Right ventricle myocardium inferior (tissue), 1 donor: ENCODE measurements at regions not wholly inside any gene's neighbourhood (a gene's known extent, or its start where the extent isn't known, plus 50 kb on each side); places are given as distances from the start of the nearest gene placed in this dataset.
"Not testable (repeated sequence)": the region's sequence is repeated elsewhere in the genome, so short reads cannot be mapped to it uniquely, and the experiment has no call there.

ENCODE experiments used
- ATAC-seq: fragments of 200-7000 bp; cut with Tn5 transposase; one replicate; pipeline ENCODE4 v1.9.1; 2020; ENCODE audit warnings: mild to moderate bottlenecking, moderate library complexity
- DNase-seq: peaks from one replicate; pipeline ENCODE4 v3.0.0; 2021; ENCODE audit errors: missing footprints
- intact Hi-C: fragments of 100-400 bp; cut with DNase I; formaldehyde crosslinking; loops from one replicate; pipeline ENCODE4 v1.11.0; 2022
- donor health status: DM: no; HTN: yes; CAD: no; lungs with severe emphysema.

DNA sequence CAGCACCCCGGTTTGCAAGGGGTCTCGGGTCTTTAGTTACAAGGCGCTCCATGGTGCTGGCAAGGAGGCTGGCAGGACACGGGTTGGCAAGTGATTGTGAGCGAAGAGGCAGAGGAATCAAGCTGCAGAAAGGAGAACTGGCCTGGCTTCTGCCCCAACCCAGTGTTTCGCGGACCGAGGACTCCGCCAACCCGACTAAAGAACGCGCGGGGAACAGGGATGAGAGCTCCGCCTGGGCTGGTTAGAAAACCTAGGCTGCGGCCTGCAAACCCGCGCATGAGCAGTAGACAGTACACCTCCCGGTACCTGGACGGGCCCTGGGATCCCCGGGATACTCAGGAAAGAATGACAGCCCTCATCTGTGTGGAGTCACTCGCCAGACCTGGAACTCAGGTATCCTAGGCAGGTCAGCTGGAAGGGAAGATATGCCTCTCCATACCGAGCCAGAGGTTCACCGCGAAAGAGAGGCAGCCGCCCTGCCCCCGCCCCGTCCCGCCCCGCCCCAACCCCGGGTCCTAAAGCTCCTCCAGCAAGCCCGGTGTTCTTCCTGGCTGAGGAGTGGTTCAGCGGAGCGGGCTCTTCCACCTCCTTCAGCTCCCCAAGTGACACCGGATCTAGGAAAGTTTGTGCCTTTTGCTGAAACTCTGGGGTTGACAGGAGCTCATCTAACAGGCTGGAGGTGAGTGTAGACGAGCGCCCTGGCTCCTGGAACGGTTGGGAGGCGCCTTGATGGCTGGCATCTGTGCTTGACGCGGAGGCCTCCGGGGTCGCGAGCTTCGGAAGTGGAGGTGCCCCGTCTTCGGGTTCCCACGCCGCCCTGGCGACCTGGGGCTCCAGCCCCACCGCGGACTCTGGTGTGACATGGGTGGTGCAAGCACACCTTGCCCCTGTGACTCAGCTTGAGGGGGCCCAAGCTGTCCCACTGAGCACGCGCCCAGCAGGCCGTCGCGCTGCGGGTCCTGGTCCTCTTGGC lies 1847.3 kb upstream of the DEFB115 start:
- ATAC-seq = peak; percentile 26
- intact Hi-C loops = no loop called here
- no peak for DNase-seq

DNA sequence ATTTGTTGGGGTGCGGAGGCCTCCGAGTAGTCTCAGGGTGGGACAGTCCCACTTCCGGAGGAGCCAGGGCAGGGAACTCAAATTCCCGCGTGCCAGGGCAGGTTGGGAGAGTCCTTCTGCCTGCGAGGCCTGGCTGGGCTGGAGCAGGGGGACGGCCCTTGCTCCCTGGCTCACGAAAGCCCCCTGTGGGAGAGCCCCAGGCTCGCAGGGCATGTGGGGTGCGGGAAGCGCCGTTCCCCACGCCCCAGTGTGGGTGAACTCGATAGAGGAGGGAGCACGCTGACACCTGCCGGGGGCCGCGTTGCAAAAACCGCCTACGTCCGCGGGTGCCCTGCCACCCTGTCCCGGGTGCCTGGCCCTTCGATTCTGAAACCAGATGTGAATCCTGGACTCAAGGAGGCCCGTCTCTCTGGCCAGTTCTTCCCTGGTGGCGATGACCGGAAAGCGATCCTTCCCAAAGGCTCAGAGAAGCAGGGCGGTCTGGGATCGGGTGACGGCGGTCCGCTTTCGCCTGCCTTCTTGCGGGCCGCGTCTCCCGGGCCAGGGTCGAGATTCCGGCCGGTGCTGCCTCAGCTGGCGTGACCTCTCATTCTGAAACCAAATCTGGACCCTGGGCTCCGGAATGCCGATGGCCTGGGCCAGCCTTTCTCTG lies 1846.5 kb upstream of the DEFB115 start:
- intact Hi-C loops = no loop called here
- peak; percentile 71 for DNase-seq
- ATAC-seq = no peak

DNA sequence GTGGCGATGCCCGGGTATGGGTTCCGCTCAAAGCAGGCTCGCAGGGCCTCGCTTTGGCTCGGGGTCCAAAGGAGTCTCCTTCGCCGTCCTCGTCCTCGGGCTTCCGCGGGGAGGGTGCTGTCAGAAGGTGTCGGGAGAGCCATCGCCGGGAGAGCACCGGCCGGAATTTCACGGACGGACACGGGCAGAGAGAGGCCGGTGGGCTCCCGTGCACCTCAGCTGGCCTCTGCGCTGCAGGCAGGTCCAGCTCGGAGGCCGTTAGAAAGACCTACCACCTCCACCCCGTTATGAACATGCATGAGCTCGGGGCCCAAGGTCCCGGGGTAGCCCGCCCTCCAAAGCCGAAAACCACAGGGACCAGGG lies 1846.0 kb upstream of the DEFB115 start:
- peak; percentile 50 for DNase-seq
- ATAC-seq, intact Hi-C loops: not testable (repeated sequence)

DNA sequence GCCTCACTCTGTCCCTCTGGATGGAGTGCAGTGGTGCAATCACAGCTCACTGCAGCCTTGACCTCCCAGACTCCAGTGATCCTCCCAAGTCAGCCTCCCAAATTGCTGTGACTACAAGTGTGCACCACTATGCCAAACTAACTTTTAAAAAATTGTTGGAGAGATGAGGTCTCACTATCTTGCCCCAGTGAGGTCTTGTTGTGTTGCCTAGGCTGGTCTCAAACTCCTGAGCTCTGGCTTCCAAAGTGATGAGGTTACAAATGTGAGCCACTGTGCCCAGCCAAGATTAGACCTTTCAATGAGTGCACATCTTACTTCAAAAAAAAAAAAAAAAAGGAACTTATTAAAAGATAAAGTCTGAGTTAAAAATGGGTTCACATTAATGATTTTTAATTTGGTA lies 1838.1 kb upstream of the DEFB115 start:
- no peak for DNase-seq
- intact Hi-C loops = no loop called here
- no peak for ATAC-seq

DNA sequence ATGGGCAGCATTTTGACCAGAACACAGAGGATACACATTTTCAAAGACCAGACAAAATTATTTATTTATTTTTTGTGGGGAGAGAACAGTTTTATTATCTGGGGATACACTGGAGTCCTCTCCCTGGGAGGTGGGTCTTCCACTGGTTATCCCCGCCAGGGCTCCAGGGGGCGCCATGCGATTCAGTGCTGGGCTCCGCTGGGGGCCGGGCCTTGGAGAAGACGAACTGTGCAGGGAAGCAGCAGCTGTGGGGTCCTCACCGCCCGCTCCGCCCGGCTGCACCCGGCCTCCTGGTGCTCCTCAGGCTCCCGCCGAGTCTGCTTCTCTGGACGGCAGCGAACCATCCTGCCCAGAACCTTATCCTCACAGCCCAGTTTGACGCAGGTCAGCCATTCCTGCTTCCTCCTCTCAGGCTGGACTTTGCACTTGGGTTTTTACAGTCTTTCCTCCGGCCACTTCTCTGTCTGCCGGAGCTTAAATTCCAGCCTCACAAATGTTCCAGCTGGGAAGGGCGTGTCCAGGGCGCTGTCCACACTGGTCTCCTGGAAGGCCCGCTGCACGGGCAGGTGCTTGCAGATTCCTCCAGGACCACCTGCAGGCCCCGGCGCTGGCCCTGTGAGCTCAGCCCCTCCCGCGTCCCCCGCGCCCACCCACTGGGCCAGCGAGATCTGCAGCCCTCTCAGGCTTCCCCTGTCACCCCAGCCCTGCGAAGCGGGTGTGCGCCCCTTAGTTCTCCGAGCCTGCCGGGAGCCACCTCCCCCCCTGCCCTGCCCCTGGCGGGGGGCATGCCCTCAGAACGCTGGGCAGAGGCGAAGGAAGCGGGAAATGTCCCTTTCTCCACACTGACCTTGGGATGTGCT lies 1830.0 kb upstream of the DEFB115 start:
- intact Hi-C loops = no loop called here
- peak; percentile 58 for DNase-seq
- no peak for ATAC-seq

DNA sequence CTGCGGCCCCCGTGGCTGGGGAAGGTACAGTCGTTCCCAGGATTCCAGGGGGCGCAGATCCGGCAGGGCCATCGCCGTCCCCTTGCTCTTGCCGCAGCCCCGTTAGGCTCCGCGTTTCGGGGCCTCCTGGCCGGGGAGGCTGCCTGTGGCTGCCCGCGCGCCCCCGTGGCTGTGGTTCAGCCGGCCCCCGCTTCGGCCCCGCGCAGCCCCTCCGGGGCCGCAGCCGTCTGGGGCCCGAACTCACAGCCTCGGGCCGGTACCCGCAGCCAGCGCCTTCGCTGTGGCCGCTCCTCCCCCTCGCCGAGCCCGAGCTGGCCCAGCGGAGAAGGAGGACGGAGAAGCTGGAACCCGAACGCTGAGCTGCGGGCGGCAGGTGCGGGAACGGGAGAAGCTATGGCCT lies 1826.9 kb upstream of the DEFB115 start:
- ATAC-seq (no peak), DNase-seq (peak; percentile 25)
- intact Hi-C loops = no loop called here

DNA sequence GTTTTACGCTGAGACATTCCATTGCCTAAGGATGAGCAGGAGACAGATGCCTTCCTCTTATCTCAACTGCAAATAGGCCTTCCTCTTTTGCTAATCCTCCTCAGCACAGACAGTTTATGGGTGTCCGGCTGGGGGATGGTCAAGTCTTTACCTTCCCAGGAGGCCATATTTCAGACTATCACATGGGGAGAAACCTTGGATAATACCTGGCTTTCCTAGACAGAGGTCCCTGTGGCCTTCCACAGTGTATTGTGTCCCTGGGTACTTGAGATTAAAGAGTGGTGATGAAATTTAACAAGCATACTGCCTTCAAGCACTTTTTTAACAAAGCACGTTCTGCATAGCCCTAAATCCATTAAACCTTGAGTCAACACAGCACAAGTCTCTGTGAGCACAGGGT lies 1816.7 kb upstream of the DEFB115 start:
- intact Hi-C loops, DNase-seq, ATAC-seq: not testable (repeated sequence)

DNA sequence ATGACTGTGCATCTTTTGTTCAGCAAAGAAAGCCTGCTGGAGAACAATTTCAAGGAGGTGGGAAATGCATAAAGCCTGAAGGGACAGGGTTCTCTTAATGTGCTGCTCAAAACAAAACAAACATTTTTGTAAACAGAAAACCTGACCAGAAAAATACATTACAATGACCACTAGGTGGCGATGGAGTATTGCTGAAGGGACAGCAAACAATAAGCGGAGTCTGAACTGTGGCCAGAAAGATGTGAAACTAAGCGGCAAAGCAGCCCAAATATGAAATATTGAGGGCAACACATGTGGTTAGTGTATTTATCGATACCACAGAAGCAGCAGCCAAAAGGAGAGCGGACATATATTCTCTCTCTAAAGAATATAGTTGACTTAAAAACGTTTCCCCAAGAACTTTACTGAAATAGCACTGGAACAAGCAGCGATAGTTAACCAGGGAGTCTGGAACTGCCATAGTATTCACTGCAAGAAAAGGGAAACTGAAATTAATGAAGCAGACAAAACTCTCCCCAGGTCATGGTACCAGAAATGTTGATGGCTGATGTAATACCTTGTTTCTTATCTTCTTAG lies 1814.2 kb upstream of the DEFB115 start:
- DNase-seq, ATAC-seq, intact Hi-C loops: not testable (repeated sequence)

DNA sequence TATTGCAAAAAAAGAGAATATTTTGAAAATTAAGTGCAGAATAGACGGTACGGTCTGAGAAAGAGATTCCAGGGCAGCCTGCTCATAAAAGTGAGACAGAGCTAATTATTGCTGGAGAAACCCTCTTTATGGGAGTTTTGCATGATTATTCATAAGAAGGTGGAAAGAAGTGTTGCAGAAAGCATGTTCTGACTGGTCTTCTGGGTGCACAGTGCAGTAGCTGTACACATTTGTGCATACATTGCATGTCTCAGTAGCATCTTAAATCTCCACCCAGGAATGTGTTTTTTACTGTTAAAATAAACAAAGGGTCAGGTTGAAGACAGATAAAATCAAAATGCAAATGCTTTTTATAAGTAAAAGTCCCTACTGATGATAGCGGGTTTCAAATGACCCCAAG lies 1813.6 kb upstream of the DEFB115 start:
- no peak for ATAC-seq
- intact Hi-C loops = no loop called here
- no peak for DNase-seq

DNA sequence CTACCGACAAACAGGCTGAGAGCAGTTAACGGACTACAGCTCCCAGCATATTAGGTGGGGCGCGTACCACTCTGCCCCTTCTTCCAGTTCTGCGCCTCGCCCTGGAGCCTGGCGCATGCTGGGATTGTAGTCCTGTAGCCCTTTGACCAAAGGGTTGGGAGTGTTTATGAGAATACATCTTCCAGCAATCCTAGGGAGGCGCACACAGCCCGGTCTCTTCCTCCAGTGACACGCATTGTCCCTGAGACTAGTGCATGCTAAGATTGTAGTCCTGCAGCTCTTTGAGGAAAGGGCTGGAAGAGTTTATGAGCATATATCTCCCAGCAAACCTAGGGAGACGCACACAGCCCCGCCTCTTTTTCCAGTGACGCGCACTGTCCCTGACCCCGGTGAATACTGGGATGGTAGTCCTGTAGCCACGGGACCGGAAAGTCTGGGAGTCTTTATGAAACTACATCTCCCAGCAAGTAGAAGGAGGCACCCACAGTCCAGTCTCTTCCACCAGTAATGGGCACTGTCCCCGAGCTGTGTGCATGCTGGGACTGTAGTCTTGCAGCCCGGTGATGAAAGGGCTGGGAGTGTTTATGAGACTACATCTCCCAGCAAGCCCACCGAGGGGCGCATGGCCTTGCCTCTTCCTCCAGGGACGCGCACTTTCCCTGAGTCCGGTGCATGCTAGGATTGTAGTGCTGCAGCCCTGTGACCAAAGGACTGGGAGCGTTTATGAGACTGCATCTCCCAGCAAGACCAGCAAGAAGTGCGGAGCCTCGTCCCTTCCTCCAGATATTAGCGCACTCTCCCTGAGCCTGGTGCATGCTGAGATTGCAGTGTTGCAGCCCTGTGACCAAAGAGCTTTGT lies 1812.2 kb upstream of the DEFB115 start:
- ATAC-seq (peak; percentile 100), DNase-seq (peak; percentile 77)
- intact Hi-C loops = not testable (repeated sequence)

DNA sequence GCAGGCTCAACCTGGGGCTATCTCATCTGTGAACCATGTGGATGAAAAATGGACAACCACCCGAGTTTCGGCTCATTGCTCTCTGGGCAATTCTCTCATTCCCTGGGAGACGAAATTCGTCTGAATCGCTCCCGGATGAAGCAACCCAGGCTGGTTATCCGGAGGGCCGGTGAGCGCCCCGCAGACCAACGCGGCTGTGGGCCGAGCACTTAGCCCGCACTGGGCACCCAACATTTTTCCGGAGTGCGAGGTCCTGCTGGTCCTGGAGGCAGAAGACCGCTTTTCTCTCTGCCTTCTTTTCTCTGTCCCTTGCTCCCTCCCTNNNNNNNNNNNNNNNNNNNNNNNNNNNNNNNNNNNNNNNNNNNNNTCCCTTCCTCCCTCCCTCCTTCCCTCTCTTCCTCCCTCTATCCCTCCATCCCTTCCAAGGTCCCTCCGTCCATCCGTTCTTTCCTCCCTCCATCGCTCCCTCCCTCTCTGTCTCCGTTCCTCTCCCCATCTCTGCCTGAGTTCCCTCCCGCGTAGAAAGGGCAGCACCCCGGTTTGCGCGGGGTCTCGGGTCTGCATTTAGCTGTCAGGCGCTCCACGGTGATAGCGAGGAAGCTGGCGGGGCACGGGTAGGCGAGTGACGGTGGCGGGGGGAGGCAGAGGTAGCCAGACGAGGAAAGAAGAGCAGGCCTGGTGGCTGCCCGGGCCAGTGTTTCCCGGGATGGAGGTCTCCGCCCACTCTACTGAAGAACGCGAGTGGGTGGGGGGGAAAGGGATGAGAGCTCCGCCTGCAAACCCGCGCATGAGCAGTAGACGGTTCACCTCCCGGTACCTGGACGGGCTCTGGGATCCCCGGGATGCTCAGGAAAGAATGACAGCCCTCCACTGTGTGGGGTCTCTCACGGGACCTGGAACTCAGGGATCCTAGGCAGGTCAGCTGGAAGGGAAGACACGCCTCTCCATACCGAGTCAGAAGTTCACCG lies 1809.7 kb upstream of the DEFB115 start:
- ATAC-seq, DNase-seq, intact Hi-C loops: not testable (repeated sequence)

DNA sequence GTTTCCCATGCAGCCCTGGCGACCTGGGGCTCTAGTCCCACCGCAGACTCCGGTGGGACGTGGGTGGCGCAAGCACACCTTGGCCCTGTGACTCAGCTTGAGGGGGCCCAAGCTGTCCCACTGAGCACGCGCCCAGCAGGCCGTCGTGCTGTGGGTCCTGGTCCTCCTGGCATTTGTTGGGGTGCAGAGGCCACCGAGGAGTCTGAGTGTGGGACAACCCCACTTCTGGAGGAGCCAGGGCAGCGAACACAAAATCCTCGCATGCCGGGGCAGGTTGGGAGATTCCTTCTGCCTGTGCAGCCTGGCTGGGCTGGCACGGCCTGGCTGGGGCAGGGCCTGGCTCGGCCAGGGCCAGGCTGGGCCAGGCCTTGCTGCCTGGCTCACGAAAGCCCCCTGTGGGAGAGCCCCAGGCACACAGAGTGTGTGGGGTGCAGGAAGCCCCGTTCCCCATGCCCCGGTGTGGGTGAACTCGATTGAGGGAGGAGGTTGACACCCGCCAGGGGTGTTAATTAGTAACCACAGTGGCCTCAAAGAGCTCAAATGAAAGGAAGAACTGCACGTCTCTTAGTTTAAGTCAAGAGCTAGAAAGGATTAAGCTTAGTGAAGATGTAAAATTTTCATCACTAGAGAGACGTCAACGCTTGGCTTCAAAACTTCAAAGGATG lies 1808.5 kb upstream of the DEFB115 start:
- ATAC-seq = no peak
- no peak for DNase-seq
- intact Hi-C loops = no loop called here

DNA sequence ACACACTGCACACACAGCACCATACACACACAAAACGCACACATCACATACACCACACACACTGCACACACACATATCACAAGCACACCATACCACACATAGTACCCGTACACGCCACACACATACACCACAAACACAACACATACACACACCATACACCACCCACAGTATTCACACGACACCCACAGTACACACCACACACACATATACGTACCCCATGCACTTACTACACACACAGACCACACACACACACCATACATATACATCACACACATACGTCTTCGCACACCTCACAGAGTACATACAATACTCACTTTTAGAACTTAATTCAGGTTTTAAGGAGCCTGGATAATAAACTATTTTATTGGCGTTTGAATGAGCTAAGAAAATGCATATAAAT lies 1805.3 kb upstream of the DEFB115 start:
- no peak for DNase-seq
- intact Hi-C loops = loop anchor here (5.0 kb wide), 1 partner anchor 85 kb away; no protein-coding TSS in a partner anchor
- ATAC-seq = no peak

DNA sequence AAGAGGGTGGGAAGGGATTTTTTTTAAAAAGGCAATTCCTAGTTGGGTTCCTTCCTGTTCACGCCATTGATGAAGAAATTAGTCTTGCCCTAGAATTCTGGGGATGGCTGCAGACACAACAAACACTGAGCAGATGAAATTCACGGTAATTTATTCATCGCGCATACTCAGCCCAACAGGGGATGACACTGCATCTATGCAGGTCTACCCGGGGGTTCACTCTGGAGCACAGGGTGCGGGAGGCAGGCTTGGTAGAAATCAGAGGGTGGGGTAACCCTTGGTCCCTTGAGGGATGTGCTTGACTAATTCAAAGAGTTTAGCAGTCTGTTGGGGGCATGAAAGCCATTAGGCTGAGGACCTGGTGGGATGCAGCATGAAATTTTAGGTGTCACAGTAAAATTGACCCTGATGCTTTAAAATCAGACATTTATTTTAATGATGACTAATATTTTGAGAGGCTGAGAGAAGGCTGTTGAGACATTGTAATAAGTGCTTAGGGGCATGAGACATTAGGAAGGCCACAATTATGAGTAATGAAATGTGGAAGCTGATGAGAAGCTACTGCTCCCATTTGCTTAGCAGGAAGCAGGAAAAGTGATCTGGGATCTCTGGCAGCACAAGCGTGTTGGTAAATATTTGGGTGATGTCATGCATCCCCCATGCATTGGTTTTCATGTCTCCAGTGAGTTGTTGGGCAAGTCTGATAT lies 1800.3 kb upstream of the DEFB115 start:
- DNase-seq, ATAC-seq: not testable (repeated sequence)

DNA sequence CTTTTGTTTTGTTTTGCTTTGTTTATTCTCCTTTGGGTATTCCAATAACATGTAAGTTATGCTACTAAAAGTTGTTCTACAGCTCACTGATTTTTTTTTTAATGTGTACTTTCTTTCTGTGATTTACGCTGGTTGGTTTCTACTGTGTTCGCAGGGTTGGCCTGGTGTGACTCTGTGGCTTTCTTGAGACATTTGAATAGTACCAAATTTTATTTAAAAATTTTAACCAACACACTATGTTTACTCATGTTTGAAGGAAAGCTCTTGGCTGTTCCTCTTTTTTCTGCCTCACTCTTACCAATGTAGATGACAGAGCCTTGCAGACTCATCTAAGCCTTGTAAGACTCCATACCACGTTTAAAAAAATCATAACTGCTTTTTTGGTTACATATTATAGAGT lies 1784.9 kb upstream of the DEFB115 start:
- ATAC-seq = no peak
- intact Hi-C loops = no loop called here
- DNase-seq = no peak

More for the DNA sequence above, 1800.3 kb upstream of the DEFB115 start:
- intact Hi-C loops = not testable (repeated sequence)

DNA sequence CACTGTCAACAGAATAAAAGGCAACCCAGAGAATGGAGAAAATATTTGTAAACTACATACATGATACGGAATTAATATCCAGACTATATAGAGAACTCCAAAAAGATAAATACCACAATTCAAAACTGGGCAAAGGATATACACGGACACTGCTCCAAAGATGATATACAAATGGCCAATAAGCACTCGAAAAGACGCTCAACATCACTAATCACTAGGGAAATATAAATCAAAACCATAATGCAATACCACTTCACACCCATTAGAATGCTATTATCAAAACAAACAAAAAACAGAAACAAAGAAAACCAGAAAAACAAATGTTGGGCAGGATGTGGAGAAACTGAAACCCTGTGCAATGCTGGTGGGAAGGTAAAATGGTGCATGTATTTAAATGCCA lies 1764.6 kb upstream of the DEFB115 start:
- ATAC-seq, intact Hi-C loops, DNase-seq: not testable (repeated sequence)
